B cell (primary cell): ENCODE measurements at regions not wholly inside any gene's neighbourhood (a gene's known extent, or its start where the extent isn't known, plus 50 kb on each side); places are given as distances from the start of the nearest gene placed in this dataset.

ENCODE experiments used
- ATAC-seq: fragments of 200-7000 bp; cut with Tn5 transposase; one replicate; pipeline ENCODE4 v1.10.0; 2021; ENCODE audit warnings: low read depth, mild to moderate bottlenecking, moderate number of reproducible peaks, moderate library complexity
- CTCF ChIA-PET: fragments of 350-600 bp; sonication (Branson Sonifier 250); formaldehyde crosslinking; loops from one replicate; lab custom pipeline; 2021; ENCODE audit warnings: antibody characterized with exemption, inconsistent platforms; lab: Charles Lee
- POLR2A ChIA-PET: fragments of 350-600 bp; sonication (Branson Sonifier 250); formaldehyde crosslinking; loops from one replicate; lab custom pipeline; 2021; ENCODE audit warnings: antibody characterized with exemption; lab: Charles Lee
- DNase-seq: peaks from one replicate; pipeline ENCODE4 v3.0.0; 2013
- H2AFZ ChIP-seq: 2 replicates; pipeline ENCODE4 v1.6.1; 2012; ENCODE audit warnings: mild to moderate bottlenecking, low read depth, low read length; ENCODE audit not compliant: insufficient read depth, poor library complexity, severe bottlenecking
- H3K27ac ChIP-seq, 2 donors: 1 replicate in 1 of 2; 2 replicates in 1 of 2; pipeline ENCODE4 v1.5.1; 2012 to 2013; ENCODE audit warnings: low read length in 2 of 2, mild to moderate bottlenecking in 2 of 2, moderate library complexity in 1 of 2
- H3K27me3 ChIP-seq, 4 experiments: fragments of 200-600 bp in 1 of 4; sonication (generic) in 1 of 4; replicated peaks in 1 of 4; 1 replicate in 2 of 4; 2 replicates in 2 of 4; pipeline versions ENCODE4 v1.6.1 to v1.7.0; 2013 to 2016; ENCODE audit warnings: low read length in 3 of 4, mild to moderate bottlenecking in 2 of 4, mixed read lengths in 1 of 4, moderate library complexity in 1 of 4; ENCODE audit not compliant: insufficient read depth in 4 of 4, control insufficient read depth in 3 of 4; ENCODE audit errors: control extremely low read depth in 1 of 4
- H3K36me3 ChIP-seq, 2 experiments: replicated peaks in 1 of 2; 1 replicate in 1 of 2; 2 replicates in 1 of 2; pipeline versions ENCODE4 v1.6.1 to v1.7.1; 2013; ENCODE audit warnings: low read length in 1 of 2; ENCODE audit not compliant: insufficient read depth in 2 of 2, control insufficient read depth in 1 of 2; ENCODE audit errors: control extremely low read depth in 1 of 2, extremely low read depth in 1 of 2
- H3K4me1 ChIP-seq, 2 donors: fragments of 200-600 bp in 1 of 2; sonication (generic) in 1 of 2; 1 replicate in 1 of 2; 2 replicates in 1 of 2; pipeline versions ENCODE4 v1.5.1 to v1.6.1; 2013 to 2017; ENCODE audit warnings: low read length in 2 of 2; ENCODE audit not compliant: control insufficient read depth in 2 of 2, insufficient read depth in 2 of 2
- H3K4me2 ChIP-seq: replicated peaks from 2 replicates; pipeline ENCODE3; 2012; ENCODE audit warnings: mild to moderate bottlenecking, low read depth, low read length; ENCODE audit not compliant: poor library complexity, severe bottlenecking
- H3K4me3 ChIP-seq, 5 experiments: fragments of 200-600 bp in 1 of 5; sonication (generic) in 1 of 5; 1 replicate in 3 of 5; 2 replicates in 2 of 5; pipeline versions ENCODE4 v1.5.1 to v1.7.0; 2011 to 2016; ENCODE audit warnings: low read length in 4 of 5, mild to moderate bottlenecking in 4 of 5, low read depth in 2 of 5, control low read depth in 1 of 5, moderate library complexity in 1 of 5; ENCODE audit not compliant: insufficient read depth in 1 of 5; ENCODE audit errors: control extremely low read depth in 1 of 5, extremely low read depth in 1 of 5
- H3K79me2 ChIP-seq: fragments of 200-600 bp; sonication (generic); one replicate; pipeline ENCODE4 v1.6.0; 2016; ENCODE audit warnings: low read length; ENCODE audit not compliant: control insufficient read depth, insufficient read depth
- H3K9ac ChIP-seq: fragments of 200-600 bp; sonication (generic); 2 replicates; pipeline ENCODE4 v1.6.1; 2017; ENCODE audit warnings: mild to moderate bottlenecking, low read length, moderate library complexity
- H3K9me3 ChIP-seq, 3 donors: one replicate each; pipeline versions ENCODE4 v1.6.1 to v1.7.1; 2013; ENCODE audit warnings: low read length in 2 of 3; ENCODE audit not compliant: control insufficient read depth in 2 of 3, insufficient read depth in 1 of 3; ENCODE audit errors: control extremely low read depth in 1 of 3
- H4K20me1 ChIP-seq: 2 replicates; pipeline ENCODE4 v1.6.0; 2012; ENCODE audit warnings: mild to moderate bottlenecking, low read length; ENCODE audit not compliant: insufficient read depth, control insufficient read depth, poor library complexity, severe bottlenecking
- H3K27ac Mint-ChIP-seq: one replicate; pipeline ENCODE4 v1.8.0; 2021; ENCODE audit warnings: mixed read lengths
- H3K27me3 Mint-ChIP-seq: one replicate; pipeline ENCODE4 v1.8.0; 2021; ENCODE audit warnings: mixed read lengths
- H3K4me1 Mint-ChIP-seq: one replicate; pipeline ENCODE4 v1.8.0; 2021; ENCODE audit warnings: mixed read lengths
- H3K4me3 Mint-ChIP-seq: one replicate; pipeline ENCODE4 v1.8.0; 2021; ENCODE audit warnings: mixed read lengths
- H3K9me3 Mint-ChIP-seq: one replicate; pipeline ENCODE4 v1.8.0; 2022; ENCODE audit warnings: mixed read lengths; ENCODE audit not compliant: insufficient read depth
- CTCF ChIP-seq: fragments of 200-600 bp; IDR thresholded peaks from one replicate; pipeline ENCODE4 v1.8.0; 2022; ENCODE audit warnings: antibody characterized with exemption, mild to moderate bottlenecking
- EZH2 ChIP-seq: IDR thresholded peaks from 2 replicates; pipeline ENCODE4 v1.6.1; 2012; ENCODE audit warnings: borderline replicate concordance, low read depth, mild to moderate bottlenecking, moderate library complexity, low read length; ENCODE audit not compliant: insufficient read depth, poor library complexity, severe bottlenecking
- WGBS: methylation state at CpG from one replicate; pipeline ENCODE4 v1.1.5; 2013; ENCODE audit warnings: missing lambda C conversion rate; ENCODE audit not compliant: insufficient coverage; 5-methylcytosine and 5-hydroxymethylcytosine counted together
- intact Hi-C: fragments of 100-400 bp; cut with micrococcal nuclease; formaldehyde crosslinking; loops from one replicate; pipeline ENCODE4 v1.10.0; 2022

GRCh38 chr11:38392176-38392575, 1794.1 kb upstream of the RAG2 start:
- no peaks in the 10 kb centered on the region for H3K4me1 Mint-ChIP-seq
- ChIA-PET CTCF (no interaction called here), POLR2A (no interaction called here)
- H3K4me3 ChIP-seq = no peak overlapping the region
- no CpG with 5 or more reads among the region's 1 CpG for WGBS
- H2AFZ ChIP-seq = no peak overlapping the region
- peaks cover 9% of the 10 kb centered on the region for H3K9me3 Mint-ChIP-seq
- H3K27me3 ChIP-seq = no peaks in the 10 kb centered on the region
- H3K4me1 ChIP-seq = no peaks in the 10 kb centered on the region
- no peaks in the 10 kb centered on the region for H3K36me3 ChIP-seq
- H3K27ac Mint-ChIP-seq = no peak overlapping the region
- ATAC-seq = no peak
- no peak overlapping the region for H3K9ac ChIP-seq
- no peak overlapping the region for H3K4me3 Mint-ChIP-seq
- H3K79me2 ChIP-seq = no peaks in the 10 kb centered on the region
- no peak overlapping the region for H3K4me2 ChIP-seq
- no peak overlapping the region for H3K27ac ChIP-seq
- no peaks in the 10 kb centered on the region for H3K27me3 Mint-ChIP-seq
- no peaks in the 10 kb centered on the region for H4K20me1 ChIP-seq
- intact Hi-C loops = no loop called here
- DNase-seq = no peak
- peaks cover 0 to 2% (median 1%) of the 10 kb centered on the region in 3 donors for H3K9me3 ChIP-seq
- TF ChIP-seq CTCF (no peak), EZH2 (no peak)

- TF ChIP-seq EZH2 = no peak
- TF ChIP-seq CTCF = no peak
- ChIA-PET CTCF (no interaction called here), POLR2A (no interaction called here)
- Histone ChIP-seq H4K20me1 (no peaks in the 10 kb centered on the region), H3K36me3 (no peaks in the 10 kb centered on the region), H3K4me2 (no peak overlapping the region), H2AFZ (no peak overlapping the region), H3K9ac (no peak overlapping the region), H3K4me1 (no peaks in the 10 kb centered on the region), H3K27me3 (no peaks in the 10 kb centered on the region), H3K27ac (no peak overlapping the region), H3K79me2 (no peaks in the 10 kb centered on the region), H3K9me3 (peaks cover 0 to 2% (median 2%) of the 10 kb centered on the region in 3 donors), H3K4me3 (no peak overlapping the region)
- WGBS = 83% methylated on average over 2 of the region's 4 CpGs
- no peak overlapping the region for H3K4me3 Mint-ChIP-seq
- no peak overlapping the region for H3K27ac Mint-ChIP-seq
- intact Hi-C loops = no loop called here
- no peaks in the 10 kb centered on the region for H3K4me1 Mint-ChIP-seq
- H3K9me3 Mint-ChIP-seq = peaks cover 8% of the 10 kb centered on the region
- DNase-seq (no peak), ATAC-seq (no peak)
- H3K27me3 Mint-ChIP-seq = no peaks in the 10 kb centered on the region
Measured at GRCh38 chr11:38384568-38384967, 1786.5 kb upstream of the RAG2 start.
